ENCODE measurements at regions not wholly inside any gene's neighbourhood (a gene's known extent, or its start where the extent isn't known, plus 50 kb on each side); places are given as distances from the start of the nearest gene placed in this dataset.

DNA sequence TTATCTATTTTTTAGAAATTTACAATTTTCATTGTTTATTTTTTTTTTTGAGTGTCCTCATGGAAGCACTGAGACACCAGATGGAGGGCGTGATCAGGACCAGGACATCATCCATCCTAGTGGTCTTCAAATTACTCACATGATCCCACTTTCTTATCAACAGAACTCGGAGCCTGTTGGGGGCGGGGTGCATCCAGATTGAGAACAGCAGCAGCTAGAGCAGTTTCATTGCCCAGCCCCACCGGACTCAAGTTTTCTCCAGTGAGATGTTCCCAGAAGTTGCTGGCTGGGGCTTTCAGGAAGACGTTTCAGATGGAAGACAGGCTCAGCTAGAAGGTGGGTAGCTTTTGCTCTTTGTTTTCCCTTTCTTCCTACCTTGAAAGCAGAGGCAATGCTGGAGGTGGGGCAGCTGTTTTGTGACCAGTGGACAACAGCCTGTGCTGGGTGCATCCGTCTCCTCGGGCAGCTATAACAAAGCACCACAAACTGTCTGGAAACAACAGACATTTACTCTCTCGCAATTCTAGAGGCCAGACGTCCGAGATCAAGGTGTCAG is 562.1 kb downstream of the TBC1D22A start:
- H3K27me3 ChIP-seq (ENCODE audit: insufficient read depth, poor library complexity, severe bottlenecking), result no peaks in the 10 kb centered on the region
- H3K4me3 ChIP-seq (ENCODE audit: severe bottlenecking), result no peak overlapping the region
- H3K9me3 ChIP-seq (ENCODE audit: severe bottlenecking), result no peaks in the 10 kb centered on the region
- TF ChIP-seq, protein P1, sequence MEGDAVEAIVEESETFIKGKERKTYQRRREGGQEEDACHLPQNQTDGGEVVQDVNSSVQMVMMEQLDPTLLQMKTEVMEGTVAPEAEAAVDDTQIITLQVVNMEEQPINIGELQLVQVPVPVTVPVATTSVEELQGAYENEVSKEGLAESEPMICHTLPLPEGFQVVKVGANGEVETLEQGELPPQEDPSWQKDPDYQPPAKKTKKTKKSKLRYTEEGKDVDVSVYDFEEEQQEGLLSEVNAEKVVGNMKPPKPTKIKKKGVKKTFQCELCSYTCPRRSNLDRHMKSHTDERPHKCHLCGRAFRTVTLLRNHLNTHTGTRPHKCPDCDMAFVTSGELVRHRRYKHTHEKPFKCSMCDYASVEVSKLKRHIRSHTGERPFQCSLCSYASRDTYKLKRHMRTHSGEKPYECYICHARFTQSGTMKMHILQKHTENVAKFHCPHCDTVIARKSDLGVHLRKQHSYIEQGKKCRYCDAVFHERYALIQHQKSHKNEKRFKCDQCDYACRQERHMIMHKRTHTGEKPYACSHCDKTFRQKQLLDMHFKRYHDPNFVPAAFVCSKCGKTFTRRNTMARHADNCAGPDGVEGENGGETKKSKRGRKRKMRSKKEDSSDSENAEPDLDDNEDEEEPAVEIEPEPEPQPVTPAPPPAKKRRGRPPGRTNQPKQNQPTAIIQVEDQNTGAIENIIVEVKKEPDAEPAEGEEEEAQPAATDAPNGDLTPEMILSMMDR (IDR thresholded peaks at IDR 0.05; ENCODE audit: poor library complexity, severe bottlenecking), result no peak
- H3K27ac ChIP-seq (ENCODE audit: poor library complexity, severe bottlenecking), result no peak overlapping the region
- H3K36me3 ChIP-seq (ENCODE audit: low read depth), result no peaks in the 10 kb centered on the region
- ATAC-seq (ENCODE audit: low read depth), result no peak
- no peak for DNase-seq (ENCODE audit: low spot score)
- H3K4me1 ChIP-seq (ENCODE audit: insufficient read depth, poor library complexity, severe bottlenecking), result peaks cover 9% of the 10 kb centered on the region

DNA sequence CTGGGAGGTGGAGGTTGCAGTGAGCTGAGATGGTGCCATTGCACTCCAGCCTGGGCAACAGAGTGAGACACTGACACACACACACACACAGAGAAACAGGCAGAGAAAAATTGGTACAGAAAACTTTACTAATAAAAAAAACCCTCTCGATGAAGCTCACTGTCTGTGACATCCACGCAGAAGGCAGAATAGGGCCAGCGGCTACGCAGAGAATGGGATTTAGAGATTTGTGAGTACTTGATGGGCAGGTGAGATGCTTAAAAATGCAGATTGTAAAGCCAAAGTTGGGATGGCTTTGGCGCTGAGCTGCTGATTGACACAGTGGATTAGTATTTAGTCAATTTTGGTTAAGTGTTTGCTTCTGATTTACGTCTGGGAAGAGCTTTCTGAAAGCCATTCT is 561.1 kb downstream of the TBC1D22A start:
- TF ChIP-seq, protein P1 (IDR thresholded peaks at IDR 0.05; ENCODE audit: poor library complexity, severe bottlenecking), result no peak
- Histone ChIP-seq H3K36me3 (ENCODE audit: low read depth) (no peaks in the 10 kb centered on the region), H3K4me3 (ENCODE audit: severe bottlenecking) (no peak overlapping the region), H3K9me3 (ENCODE audit: severe bottlenecking) (no peaks in the 10 kb centered on the region), H3K27ac (ENCODE audit: poor library complexity, severe bottlenecking) (no peak overlapping the region), H3K27me3 (ENCODE audit: insufficient read depth, poor library complexity, severe bottlenecking) (no peaks in the 10 kb centered on the region), H3K4me1 (ENCODE audit: insufficient read depth, poor library complexity, severe bottlenecking) (peaks cover 2% of the 10 kb centered on the region)
- ATAC-seq (ENCODE audit: low read depth) (no peak), DNase-seq (ENCODE audit: low spot score) (no peak)

DNA sequence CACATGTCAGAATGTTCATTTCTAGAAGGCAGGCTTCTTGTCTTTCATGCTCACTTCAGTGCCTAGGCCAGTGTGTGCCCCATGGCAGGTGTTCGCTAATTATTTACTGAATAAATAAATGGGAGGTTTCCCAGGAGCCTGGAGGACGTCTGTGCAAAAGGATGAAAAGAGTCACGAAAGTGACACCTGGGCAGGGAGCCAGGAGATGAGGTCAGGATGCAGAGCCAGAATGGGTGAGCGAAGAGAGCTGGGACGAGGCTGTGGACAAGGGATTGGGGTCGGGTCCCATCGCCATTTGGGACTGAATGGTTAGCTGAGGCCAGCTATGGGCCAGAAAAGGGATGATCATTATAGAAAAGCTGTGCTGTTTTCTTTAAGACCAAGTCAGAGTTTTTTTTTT is 560.4 kb downstream of the TBC1D22A start:
- TF ChIP-seq, protein P1 (IDR thresholded peaks at IDR 0.05; ENCODE audit: poor library complexity, severe bottlenecking), result no peak
- no peaks in the 10 kb centered on the region for H3K27me3 ChIP-seq (ENCODE audit: insufficient read depth, poor library complexity, severe bottlenecking)

DNA sequence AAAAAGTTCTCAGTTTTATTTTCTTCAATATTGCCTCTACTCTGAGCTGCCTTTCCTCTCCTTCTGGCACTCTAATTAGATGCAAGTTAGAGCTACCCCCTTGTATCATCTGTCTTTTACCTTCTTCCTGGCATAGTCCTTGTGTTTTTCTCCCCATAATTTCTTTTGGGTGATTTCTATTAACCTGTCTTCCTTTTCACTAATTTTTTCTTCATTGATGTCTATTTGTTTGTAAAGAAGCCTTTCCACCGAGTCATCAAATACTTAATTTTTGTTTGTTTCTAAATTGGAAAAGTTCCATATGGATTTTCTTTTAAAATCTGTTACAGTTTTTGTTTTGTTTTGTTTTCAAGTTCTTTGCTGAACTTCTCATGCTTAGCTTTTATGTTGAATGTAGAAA is 558.1 kb downstream of the TBC1D22A start:
- Histone ChIP-seq H3K4me1 (ENCODE audit: insufficient read depth, poor library complexity, severe bottlenecking) (no peaks in the 10 kb centered on the region), H3K27me3 (ENCODE audit: insufficient read depth, poor library complexity, severe bottlenecking) (no peaks in the 10 kb centered on the region), H3K27ac (ENCODE audit: poor library complexity, severe bottlenecking) (no peak overlapping the region), H3K36me3 (ENCODE audit: low read depth) (no peaks in the 10 kb centered on the region), H3K4me3 (ENCODE audit: severe bottlenecking) (no peak overlapping the region), H3K9me3 (ENCODE audit: severe bottlenecking) (no peaks in the 10 kb centered on the region)
- ATAC-seq (ENCODE audit: low read depth) (no peak), DNase-seq (ENCODE audit: low spot score) (no peak)
- TF ChIP-seq, protein P1 (IDR thresholded peaks at IDR 0.05; ENCODE audit: poor library complexity, severe bottlenecking), result no peak

More for the DNA sequence above, 560.4 kb downstream of the TBC1D22A start:
- Histone ChIP-seq H3K4me3 (ENCODE audit: severe bottlenecking) (no peak overlapping the region), H3K9me3 (ENCODE audit: severe bottlenecking) (no peaks in the 10 kb centered on the region), H3K4me1 (ENCODE audit: insufficient read depth, poor library complexity, severe bottlenecking) (no peaks in the 10 kb centered on the region), H3K27ac (ENCODE audit: poor library complexity, severe bottlenecking) (no peak overlapping the region), H3K36me3 (ENCODE audit: low read depth) (no peaks in the 10 kb centered on the region)
- no peak for DNase-seq (ENCODE audit: low spot score)
- no peak for ATAC-seq (ENCODE audit: low read depth)

DNA sequence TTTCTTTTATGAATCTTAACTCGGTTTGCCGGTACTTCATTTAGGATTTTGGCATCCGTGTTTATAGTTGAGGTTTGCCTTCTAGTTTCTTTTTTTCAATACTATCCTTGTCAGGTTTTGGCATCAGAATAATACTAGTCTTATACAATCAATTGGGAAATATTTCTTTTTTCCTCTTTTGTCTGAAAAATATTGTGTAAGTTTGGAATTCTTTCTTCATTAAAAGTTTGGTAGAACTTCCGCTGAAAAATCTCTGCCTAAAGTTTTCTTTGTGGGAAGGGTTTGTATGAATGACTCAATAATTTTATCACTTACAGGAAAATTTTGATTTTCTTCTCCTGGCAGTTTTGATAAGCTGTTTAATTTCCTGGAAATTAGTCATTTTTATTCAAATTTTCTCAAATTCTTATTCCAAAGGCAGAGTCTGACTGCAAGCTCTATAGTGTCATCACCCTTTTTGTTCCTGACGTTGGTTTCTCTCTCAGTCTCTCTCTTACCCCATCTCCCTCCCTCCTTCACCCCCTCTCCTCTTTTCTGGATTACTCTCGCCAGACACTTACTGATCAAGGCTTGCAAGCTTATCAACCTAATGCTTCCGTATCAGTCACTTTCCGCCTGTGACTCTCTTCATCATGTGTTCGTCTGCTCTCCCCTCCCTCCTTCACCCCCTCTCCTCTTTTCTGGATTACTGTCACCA is 555.7 kb downstream of the TBC1D22A start:
- ATAC-seq (ENCODE audit: low read depth) (no peak), DNase-seq (ENCODE audit: low spot score) (no peak)
- Histone ChIP-seq H3K4me1 (ENCODE audit: insufficient read depth, poor library complexity, severe bottlenecking) (no peaks in the 10 kb centered on the region), H3K4me3 (ENCODE audit: severe bottlenecking) (no peak overlapping the region), H3K27me3 (ENCODE audit: insufficient read depth, poor library complexity, severe bottlenecking) (no peaks in the 10 kb centered on the region), H3K36me3 (ENCODE audit: low read depth) (no peaks in the 10 kb centered on the region), H3K9me3 (ENCODE audit: severe bottlenecking) (no peaks in the 10 kb centered on the region), H3K27ac (ENCODE audit: poor library complexity, severe bottlenecking) (no peak overlapping the region)
- TF ChIP-seq, protein P1 (IDR thresholded peaks at IDR 0.05; ENCODE audit: poor library complexity, severe bottlenecking), result no peak
